BJ (cell line): ENCODE measurements at regions not wholly inside any gene's neighbourhood (a gene's known extent, or its start where the extent isn't known, plus 50 kb on each side); places are given as distances from the start of the nearest gene placed in this dataset.

ENCODE experiments used
- CTCF ChIA-PET: fragments of 350-600 bp; formaldehyde crosslinking; extraction: SDS; loops from one replicate; lab custom pipeline; 2021; ENCODE audit warnings: antibody characterized with exemption, inconsistent platforms; lab: Yijun Ruan, JAX
- POLR2A ChIA-PET: fragments of 300-600 bp; sonication (Branson Sonifier 250); formaldehyde crosslinking; extraction: SDS; loops from one replicate; lab custom pipeline; 2021; ENCODE audit warnings: antibody characterized with exemption; lab: Charles Lee
- DNase-seq: peaks from one replicate; pipeline ENCODE4 v3.0.0-alpha.2; 2011; ENCODE audit warnings: low read depth
- H3K27me3 ChIP-seq: 2 replicates; pipeline ENCODE4 v1.6.0; 2011; ENCODE audit warnings: low read length; ENCODE audit not compliant: control insufficient read depth, insufficient read depth
- H3K36me3 ChIP-seq: 2 replicates; pipeline ENCODE4 v1.5.1; 2011; ENCODE audit warnings: low read length; ENCODE audit not compliant: control insufficient read depth, insufficient read depth
- H3K4me3 ChIP-seq: 2 replicates; pipeline ENCODE4 v1.5.1; 2011; ENCODE audit warnings: low read depth, mild to moderate bottlenecking, control low read depth, low read length
- CTCF ChIP-seq: IDR thresholded peaks from 2 replicates; pipeline ENCODE4 v1.5.1; 2011; ENCODE audit warnings: low read depth, mild to moderate bottlenecking, control low read depth, inconsistent platforms, low read length, moderate library complexity; ENCODE audit not compliant: insufficient read depth

DNA sequence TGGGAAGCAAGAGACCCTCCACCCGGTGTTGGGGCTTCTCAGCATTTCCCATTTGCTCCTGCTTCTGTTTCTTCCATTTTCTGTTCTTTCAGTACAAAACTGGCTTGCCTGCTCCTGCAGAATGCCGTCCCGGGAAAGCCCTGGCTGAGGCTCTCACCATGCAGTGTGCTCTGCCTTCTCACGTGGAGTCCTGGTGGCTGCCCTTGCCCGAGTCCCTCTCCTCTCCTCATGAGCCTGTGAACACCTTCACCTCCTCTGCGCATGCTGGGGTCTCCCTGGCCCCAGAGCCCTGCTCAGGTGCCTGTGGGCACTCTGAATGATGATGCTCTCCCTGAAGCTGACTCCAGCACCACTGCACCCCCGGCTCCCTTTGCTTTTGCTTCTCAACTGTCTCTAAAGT lies 752.0 kb downstream of the QKI start:
- POLR2A ChIA-PET = no interaction called here
- no peaks in the 10 kb centered on the region for H3K27me3 ChIP-seq
- DNase-seq = no peak
- CTCF ChIA-PET = no interaction called here
- no peak for TF ChIP-seq CTCF
- no peak overlapping the region for H3K4me3 ChIP-seq
- no peaks in the 10 kb centered on the region for H3K36me3 ChIP-seq

DNA sequence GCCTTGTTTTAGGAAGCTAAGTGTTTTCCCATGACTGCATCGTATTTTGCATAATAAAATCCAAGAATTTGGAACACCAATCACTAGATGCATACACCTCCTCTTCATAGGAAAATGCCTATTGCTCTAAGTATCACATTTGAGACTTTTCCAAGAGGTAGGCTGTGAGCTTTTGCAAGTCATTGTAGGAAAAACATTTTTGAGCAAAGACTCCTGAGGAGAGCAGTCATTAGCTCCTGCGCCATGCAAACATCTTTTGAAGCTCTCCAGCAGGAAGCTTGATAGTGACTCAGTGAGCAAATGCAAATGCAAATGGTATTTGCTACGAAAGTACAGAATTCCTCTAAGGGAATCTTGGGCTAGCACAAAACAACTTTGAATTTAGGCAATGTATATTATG lies 750.4 kb downstream of the QKI start:
- ChIA-PET CTCF (interaction anchor here (1.0 kb wide), 1 partner anchor 16 kb away, joined by 3 read pairs; no protein-coding TSS in a partner anchor), POLR2A (no interaction called here)
- no peak for TF ChIP-seq CTCF
- DNase-seq = no peak
- H3K4me3 ChIP-seq = no peak overlapping the region
- H3K36me3 ChIP-seq = no peaks in the 10 kb centered on the region
- no peaks in the 10 kb centered on the region for H3K27me3 ChIP-seq

GRCh38 chr6:164163239-164163638 lies 748.7 kb downstream of the QKI start:
- ChIA-PET POLR2A (no interaction called here), CTCF (no interaction called here)
- TF ChIP-seq CTCF = no peak

GRCh38 chr6:164159061-164159460 lies 744.5 kb downstream of the QKI start:
- TF ChIP-seq CTCF = no peak
- H3K4me3 ChIP-seq = no peak overlapping the region
- POLR2A ChIA-PET = no interaction called here
- no peaks in the 10 kb centered on the region for H3K36me3 ChIP-seq
- CTCF ChIA-PET = no interaction called here
- no peak for DNase-seq
- H3K27me3 ChIP-seq = no peaks in the 10 kb centered on the region

More at GRCh38 chr6:164163239-164163638, 748.7 kb downstream of the QKI start:
- H3K27me3 ChIP-seq = no peaks in the 10 kb centered on the region
- H3K4me3 ChIP-seq = no peak overlapping the region
- H3K36me3 ChIP-seq = no peaks in the 10 kb centered on the region
- no peak for DNase-seq

DNA sequence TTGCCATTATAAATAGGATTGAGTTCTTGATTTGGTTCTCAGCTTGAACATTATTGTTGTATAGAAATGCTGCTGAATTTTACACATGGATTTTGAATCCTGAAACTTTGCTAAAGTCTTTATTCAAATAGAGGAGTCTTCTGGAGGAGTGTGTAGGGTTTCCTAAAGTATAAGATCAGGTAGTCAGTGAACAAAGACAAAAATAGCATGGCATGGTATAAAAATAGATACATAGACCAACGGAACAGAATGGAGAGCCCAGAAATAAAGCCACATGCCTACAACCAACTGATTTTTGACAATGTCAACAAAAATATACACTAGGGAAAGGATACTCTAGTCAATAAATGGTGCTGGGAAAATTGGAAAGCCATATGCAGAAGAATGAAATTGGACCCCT lies 740.1 kb downstream of the QKI start:
- ChIA-PET CTCF (no interaction called here), POLR2A (no interaction called here)
- Histone ChIP-seq H3K36me3 (no peaks in the 10 kb centered on the region), H3K27me3 (no peaks in the 10 kb centered on the region), H3K4me3 (no peak overlapping the region)
- no peak for DNase-seq
- no peak for TF ChIP-seq CTCF
